ENCODE measurements at regions not wholly inside any gene's neighbourhood (a gene's known extent, or its start where the extent isn't known, plus 50 kb on each side); places are given as distances from the start of the nearest gene placed in this dataset.

- TF ChIP-seq EP300 (IDR thresholded peaks at IDR 0.05) (no peak), POLR2A (IDR thresholded peaks at IDR 0.05) (no peak), POLR2AphosphoS5 (IDR thresholded peaks at IDR 0.05) (no peak), CTCF (IDR thresholded peaks at IDR 0.05) (no peak)
Observed at GRCh38 chr1:87565861-87566260, 237.2 kb downstream of the LMO4 start.

All from suprapubic skin (tissue), 4 donors.